OCI-LY1 (cell line): ENCODE measurements at regions not wholly inside any gene's neighbourhood (a gene's known extent, or its start where the extent isn't known, plus 50 kb on each side); places are given as distances from the start of the nearest gene placed in this dataset.

Experiments used
- EZH2 ChIP-seq: fragments of 200-600 bp; sonication (generic), shearing (Covaris generic); IDR thresholded peaks from 2 replicates; pipeline ENCODE4 v1.8.0; 2017; ENCODE audit warnings: borderline replicate concordance, mixed run types, mild to moderate bottlenecking, antibody characterized with exemption, low read length, moderate library complexity, mixed read lengths
- TF ChIP-seq, protein P1 (sequence below): fragments of 200-600 bp; sonication (generic), shearing (Covaris generic); IDR thresholded peaks from 2 replicates; pipeline ENCODE4 v1.5.1; 2017; ENCODE audit warnings: mild to moderate bottlenecking, antibody characterized with exemption, low read length, moderate library complexity, mixed read lengths

DNA sequence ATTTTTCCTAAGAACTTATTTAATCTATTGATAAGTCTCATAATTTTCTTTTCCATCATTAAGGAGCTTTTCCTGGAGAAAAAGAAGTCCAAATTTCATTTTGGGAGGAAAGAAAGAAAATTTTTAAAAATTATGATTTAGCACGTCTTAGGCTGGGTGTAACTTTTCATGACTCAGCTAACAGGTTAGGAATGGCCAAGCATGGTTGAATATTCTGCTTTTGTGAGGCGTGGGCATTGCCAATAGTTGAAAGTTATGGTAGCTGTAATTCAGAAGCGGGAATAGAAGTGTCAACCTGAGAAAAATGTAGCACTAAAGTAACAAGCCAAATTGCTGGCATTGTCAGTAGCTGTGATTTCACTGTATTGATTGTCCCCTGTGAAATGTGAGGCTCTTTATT is 77.2 kb upstream of the ARID1B start:
- TF ChIP-seq, protein P1, sequence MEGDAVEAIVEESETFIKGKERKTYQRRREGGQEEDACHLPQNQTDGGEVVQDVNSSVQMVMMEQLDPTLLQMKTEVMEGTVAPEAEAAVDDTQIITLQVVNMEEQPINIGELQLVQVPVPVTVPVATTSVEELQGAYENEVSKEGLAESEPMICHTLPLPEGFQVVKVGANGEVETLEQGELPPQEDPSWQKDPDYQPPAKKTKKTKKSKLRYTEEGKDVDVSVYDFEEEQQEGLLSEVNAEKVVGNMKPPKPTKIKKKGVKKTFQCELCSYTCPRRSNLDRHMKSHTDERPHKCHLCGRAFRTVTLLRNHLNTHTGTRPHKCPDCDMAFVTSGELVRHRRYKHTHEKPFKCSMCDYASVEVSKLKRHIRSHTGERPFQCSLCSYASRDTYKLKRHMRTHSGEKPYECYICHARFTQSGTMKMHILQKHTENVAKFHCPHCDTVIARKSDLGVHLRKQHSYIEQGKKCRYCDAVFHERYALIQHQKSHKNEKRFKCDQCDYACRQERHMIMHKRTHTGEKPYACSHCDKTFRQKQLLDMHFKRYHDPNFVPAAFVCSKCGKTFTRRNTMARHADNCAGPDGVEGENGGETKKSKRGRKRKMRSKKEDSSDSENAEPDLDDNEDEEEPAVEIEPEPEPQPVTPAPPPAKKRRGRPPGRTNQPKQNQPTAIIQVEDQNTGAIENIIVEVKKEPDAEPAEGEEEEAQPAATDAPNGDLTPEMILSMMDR: no peak
- no peak for TF ChIP-seq EZH2
